GM19467 (cell line): ENCODE measurements at regions not wholly inside any gene's neighbourhood (a gene's known extent, or its start where the extent isn't known, plus 50 kb on each side); places are given as distances from the start of the nearest gene placed in this dataset.
A peak's percentile ranks its signal among the peaks of the same experiment; 100 is the strongest.

Source experiments
- ATAC-seq: cut with Tn5 transposase; IDR thresholded peaks from one replicate; pipeline ENCODE4 v1.9.1; 2021; ENCODE audit warnings: mild to moderate bottlenecking, moderate library complexity; ENCODE audit not compliant: unreplicated experiment

DNA sequence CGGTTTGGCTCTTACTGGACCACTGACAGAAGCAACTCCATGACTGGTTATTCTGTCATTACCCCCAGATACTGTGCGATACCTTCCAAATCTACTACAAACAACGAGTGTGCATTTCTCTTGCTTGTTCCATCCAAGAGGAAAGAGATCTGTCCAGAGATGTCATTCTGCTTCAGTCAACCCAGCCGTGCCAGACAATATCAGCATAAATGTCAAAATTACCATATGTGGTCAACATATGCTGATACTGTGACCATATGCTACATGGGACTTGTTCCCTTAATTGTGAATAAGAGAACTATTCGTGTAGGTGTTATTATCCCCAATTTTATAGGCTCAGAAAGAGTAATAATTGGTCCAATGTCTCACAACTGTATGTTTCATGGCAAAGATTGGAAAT, 143.2 kb upstream of the PRSS1 start:
- no peak for ATAC-seq

DNA sequence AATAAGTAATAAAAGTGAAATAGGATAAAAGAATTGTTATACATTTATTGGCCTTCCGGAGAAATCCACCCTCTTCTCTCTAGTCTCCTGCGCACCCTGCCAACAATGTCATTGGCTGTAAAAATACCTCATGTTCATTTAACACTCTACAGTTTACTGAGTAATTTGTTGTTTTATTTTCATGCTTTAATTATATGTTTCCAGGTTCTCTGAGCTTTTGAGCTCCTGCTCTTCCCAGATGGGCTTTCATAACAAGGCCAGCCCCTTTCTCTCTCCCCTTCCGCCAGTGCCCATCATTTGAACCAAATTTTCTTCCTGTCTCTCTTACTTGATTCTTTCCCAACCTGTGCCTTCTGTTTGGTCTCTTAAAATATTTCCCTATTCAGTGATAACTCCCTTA, 144.6 kb upstream of the PRSS1 start:
- no peak for ATAC-seq

DNA sequence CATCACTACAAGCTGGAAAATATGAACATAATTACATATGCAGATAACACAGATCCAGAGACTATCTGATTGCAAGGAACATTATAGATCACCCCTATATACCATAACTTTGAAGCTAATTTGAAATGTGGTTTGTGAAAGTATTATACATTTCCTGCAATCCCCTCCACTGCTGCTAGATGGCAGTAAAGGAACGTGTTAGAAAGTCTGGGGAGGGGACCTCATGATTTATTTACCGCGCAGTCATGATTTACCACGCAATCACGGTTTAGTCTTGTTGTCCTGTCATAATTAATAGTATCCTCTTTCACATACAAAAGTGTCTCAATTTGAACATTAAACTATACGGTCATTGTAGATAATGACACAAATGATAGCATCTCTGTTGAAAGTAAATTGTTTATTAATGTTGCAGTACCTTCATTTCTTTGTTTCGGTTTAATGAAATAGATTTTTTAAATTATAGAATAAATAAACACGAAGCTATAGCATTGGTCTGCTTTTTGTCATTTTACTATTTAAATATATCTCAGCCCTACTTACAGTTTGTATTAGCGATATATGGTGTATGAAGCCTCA, 145.3 kb upstream of the PRSS1 start:
- ATAC-seq = no peak

DNA sequence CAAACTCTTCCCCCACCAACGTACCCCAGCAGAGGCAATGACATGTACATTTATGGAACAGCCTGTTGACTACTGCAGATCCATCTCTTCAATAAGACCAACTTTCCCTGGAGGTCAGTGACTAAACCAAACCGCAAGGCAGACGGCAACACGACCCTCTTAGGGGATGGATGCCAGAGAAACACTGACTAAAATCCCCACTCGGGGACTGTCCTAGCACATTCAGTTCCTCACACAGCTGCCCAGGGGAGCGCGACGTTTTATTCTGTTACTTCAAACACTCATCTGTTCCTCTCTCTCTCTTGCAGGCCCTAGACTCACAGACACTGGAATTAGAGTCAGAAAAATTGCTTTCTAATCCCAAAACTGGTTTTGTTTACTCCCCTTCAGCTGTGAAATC, 146.5 kb upstream of the PRSS1 start:
- ATAC-seq = no peak

DNA sequence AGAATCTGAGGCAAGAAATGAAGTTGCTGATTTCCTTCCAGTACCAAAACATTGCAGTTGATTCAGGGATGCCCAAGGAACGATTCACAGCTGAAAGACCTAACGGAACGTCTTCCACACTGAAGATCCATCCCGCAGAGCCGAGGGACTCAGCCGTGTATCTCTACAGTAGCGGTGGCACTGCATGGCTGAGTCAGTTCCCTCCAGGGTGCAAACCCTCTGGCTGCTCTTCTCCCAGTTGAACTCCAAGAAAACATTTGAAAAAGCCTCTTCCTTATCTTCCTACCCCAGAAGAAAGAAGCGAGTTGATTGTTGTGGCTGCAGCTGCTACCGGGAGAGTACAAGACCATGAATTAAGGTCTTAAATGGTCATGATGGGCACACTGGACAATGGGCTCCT, 147.1 kb upstream of the PRSS1 start:
- no peak for ATAC-seq

DNA sequence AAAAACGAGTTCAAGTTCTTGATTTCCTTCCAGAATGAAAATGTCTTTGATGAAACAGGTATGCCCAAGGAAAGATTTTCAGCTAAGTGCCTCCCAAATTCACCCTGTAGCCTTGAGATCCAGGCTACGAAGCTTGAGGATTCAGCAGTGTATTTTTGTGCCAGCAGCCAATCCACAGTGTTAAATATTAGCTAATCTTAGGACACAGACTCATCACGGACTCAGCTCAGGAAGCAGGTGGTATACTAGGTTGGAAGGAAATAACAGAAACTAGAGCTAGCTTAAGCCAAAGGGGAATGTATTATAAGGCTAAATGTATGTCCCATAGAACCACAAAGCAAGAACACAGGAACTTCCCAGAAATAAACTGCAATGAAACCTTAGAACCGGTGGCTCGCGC, 151.0 kb upstream of the PRSS1 start:
- ATAC-seq = no peak

DNA sequence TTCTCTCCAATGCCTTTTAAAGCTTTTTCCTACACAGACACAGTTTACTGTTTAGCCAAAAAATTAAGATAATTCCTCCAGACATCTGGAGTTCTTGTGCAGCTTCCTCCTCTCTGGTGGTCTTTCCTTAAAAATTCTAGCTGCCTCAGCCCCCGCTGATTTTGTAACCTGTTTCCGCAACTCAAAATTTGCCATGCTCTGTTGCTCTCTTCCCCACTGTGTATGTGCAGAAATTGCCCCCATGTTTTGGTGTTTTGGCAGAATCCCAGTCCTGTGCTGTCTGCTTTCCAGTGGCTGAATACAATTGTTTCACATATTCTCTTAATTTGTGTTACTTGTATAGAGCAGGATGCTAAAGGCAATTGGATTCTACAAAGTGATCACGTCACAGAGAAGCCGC, 151.7 kb upstream of the PRSS1 start:
- ATAC-seq = no peak

DNA sequence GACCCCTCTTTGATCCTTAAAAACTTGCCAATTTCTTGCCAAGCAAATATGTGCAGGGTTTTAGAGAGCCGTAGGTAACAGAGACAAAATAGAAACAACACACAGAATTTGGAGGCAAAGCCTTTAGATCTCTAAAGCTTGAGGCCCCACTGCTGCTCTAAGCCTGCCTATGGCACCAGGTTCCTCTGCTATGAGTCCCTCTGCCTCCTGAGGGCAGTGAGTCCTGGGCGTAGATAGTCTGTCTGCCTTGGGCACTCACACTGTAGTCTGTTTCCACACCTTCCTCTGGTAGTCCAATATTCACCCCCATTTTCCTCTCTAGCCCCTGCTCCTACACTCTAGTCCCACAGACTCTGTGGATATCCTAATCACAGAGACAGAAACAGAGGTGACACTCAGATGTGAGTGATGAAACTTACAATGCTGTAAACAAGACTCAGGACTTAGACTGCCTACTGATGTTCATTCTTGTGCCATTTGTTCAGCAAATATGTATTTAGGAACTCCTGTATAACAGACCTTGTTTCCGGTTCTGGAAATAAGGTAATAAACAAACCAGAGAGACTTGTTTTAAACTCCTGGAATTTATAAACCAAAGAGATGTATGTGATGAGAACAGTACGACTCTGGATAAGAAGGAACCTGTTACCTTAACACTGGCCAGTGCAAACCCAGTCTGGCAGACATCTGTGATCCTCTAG, 153.3 kb upstream of the PRSS1 start:
- ATAC-seq = no peak

DNA sequence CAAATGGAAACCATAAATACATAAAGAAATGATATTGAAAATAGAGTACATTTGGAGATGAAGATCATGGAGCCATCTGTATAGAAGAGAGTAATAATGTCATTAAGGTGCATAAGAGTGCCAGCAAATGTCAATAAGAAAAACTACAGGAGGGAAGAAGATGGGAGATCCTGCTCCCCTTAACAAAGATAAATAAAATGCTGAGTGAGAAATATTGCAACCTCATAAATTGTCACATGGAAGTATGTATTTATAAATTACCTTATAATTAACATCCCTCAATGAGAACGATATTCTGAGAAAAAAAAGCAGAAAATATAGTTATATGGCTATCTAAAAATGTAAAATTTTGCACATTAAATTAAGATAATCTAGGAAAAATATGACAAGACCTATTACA, 155.2 kb upstream of the PRSS1 start:
- ATAC-seq = no peak

DNA sequence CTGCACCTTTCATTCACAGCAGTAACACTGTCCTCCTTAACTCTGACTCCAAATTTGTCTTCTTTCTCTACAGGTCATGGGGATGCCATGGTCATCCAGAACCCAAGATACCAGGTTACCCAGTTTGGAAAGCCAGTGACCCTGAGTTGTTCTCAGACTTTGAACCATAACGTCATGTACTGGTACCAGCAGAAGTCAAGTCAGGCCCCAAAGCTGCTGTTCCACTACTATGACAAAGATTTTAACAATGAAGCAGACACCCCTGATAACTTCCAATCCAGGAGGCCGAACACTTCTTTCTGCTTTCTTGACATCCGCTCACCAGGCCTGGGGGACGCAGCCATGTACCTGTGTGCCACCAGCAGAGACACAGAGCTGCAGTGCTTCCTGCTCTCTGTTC, 156.2 kb upstream of the PRSS1 start:
- ATAC-seq = no peak

DNA sequence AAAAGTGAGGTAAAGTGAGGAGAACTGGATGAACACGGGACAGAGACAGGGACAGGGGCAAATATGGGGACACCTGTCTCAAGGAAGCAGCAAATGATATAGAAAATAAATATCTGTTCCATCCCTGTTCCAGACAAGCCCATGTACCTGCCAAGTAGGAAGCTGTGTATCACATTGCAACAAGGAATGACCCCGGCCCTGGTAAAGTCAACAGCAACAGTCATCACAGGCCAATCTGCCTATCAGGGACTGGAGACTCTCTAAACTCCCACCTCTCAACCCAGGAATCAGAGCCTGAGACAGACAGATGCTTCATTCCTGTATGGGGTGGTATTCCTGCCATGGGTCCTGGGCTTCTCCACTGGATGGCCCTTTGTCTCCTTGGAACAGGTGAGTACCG, 156.6 kb upstream of the PRSS1 start:
- ATAC-seq = no peak

DNA sequence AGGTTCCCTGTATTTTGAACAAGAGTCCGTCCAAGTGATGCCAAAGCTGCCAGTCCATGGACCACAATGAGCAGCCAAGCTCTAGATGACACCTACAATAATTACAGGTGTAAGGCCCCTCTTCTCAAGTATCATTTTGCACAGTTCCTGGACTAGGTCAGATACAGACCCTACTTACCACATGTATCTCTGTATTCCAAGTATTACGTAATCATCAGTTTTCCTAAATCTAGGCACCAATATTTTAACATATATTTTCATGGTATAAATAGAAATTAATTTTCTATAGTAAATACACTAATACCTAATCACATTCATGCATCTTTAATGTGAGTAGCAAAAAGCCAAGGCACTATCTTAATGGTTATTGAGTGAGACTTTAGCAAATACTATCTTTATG, 157.0 kb upstream of the PRSS1 start:
- no peak for ATAC-seq

DNA sequence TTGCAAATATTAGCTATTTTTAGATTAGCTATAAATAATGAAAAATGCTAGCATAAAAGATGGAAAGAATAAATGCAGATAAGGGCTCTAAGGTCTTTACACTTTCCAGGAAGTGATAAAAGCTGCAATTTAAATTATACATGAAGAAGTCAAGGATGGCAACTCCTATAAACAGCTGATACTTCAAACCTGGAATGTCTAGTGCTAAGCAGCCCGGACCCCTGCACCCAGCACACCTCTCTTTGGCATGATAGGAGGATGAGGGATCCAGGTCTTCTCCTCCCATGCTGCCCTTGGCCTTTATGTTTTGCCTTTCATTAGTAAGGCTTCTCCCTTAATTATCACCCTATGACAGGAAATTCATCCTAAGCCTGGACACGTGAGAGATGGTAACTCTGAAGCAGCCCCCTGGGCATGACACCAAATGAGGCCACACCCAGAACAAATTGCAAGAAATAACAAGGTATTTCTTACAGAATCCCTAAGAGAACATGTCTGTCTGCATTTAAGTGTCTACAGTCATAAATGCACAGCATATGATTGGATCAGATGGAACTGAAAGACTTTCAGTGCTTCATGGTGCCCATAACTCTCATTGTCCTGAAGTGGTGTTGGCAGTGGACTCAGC, 158.3 kb upstream of the PRSS1 start:
- ATAC-seq = no peak

DNA sequence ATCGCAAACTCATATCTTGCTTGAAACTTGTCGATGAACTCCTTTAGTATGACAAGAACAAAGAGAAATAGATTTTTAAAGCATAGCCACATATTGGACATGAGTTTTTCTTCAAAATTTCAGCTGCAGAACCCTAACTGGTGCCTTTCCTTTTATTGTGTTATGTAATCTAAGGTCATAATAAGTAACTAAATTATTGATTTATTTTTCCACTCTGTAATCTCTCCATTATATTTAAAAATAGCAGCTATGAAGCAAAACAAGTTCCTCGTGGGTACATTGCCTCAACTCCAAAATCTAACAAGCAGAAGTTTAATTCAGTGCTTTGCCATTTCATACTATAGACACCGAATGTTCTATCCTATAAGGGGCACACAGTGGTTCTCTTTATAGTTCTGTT, 159.2 kb upstream of the PRSS1 start:
- no peak for ATAC-seq

DNA sequence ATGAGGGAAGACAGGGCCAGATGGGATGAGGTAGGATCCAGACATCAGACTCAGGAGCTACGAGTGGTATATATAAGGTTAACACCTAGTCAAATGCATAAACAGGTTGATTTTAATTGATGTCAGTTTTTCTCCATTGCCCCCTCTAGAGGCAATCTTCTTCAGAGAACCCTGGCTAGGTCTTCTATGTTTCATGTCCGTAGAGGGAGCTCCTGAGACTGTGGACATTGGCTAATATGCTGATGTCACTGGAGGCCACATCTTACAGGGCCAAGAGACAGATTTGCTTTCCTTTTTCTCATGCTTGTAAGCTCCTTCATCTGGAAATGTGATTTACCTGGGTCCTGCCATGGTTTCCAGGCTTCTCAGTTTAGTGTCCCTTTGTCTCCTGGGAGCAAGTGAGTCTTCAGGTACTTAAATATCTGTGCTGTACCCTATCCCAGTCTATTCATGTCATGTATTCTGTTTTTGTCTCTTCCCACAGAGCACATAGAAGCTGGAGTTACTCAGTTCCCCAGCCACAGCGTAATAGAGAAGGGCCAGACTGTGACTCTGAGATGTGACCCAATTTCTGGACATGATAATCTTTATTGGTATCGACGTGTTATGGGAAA, 161.6 kb upstream of the PRSS1 start:
- peak; percentile 89 for ATAC-seq

DNA sequence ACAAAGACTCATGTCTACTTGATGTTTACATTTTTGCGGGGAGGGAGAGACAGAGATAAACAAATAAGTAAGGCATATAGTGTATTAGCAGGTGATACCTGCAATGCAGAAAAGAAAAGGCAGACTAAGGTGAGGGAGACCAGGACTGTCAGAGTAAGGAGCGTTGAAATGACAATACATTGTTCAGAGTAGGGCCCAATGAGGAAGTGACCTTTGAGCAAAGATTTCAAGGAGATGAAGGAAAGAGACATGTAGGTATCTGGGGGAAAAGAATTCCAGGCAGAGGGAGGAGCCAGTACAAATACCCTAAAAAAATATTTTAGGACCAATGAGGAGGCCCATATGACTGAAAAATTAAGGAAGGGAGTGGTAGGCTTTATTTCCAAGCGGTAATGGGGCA, 162.7 kb upstream of the PRSS1 start:
- no peak for ATAC-seq

DNA sequence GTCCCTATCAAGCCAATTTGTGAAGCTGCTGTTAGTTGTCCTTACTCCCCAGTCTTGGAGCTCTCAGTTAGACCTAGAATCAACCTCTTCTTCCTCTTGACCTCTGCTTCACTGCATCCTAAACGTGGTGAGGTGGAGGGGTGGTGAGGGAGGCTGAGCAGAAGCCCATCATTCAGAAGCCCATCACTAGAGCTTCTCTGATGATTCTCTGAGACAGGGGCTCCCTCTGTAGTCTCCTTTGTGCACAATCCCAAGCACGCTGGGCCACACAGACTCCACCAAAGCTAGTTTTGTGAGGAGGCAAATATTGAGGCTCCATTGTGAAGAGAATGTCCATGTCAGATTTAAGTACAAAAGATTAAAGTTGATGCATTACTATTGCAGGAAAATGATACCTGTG, 163.8 kb upstream of the PRSS1 start:
- ATAC-seq = no peak

DNA sequence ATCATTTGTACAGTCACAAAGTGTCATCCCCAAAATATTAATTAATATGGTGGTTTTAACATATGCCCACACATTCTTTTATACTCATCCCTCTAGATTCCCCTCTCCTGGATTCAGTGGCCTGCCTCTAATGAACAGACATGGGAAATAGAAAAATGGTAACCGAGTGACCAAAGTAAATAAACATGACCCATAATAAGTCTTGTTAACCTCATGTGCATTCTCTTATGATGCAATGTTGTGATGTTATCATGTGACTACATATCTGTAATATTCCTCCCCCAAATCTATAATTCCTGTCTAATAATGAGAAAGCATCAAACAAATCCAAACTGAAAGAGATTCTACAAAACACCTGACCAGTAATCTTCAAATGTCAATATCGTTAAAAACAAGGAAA, 164.5 kb upstream of the PRSS1 start:
- no peak for ATAC-seq

DNA sequence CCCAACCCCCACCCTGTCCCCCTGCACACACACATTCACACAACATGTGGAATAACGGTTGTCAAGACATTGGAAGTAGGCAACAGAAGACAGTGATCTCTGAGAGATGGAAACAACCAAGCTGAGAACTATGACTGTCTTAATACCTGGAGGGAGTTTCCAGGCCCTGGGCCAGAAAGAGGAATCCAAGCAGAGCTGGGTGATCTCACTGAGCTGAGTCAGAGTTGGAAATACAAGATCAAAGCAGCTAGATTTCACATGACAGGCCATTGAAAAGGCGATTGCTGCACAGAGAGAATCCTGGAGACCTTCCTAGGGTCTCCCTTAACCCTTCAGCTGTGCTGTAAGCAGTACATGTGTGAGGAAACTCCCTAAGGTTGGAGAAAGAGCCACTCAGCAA, 165.8 kb upstream of the PRSS1 start:
- ATAC-seq = peak; percentile 30

DNA sequence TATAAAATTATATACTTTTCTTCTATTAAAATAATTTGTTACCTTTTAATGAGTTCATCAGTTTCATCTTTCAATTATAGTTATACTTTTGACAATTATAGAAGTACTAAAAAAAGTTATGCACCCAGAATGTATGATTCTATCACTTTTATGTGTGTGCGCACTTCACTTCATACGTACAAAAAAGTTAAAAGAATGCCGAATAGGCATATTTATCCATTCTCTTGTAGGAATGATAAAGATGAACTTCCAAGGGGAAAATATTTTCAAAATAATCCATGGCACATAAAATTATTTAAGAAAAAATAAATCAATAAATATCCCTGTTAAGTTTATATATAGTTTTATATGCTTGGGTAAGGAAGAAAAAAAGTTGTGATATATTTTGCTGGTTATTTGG, 166.9 kb upstream of the PRSS1 start:
- ATAC-seq = no peak

DNA sequence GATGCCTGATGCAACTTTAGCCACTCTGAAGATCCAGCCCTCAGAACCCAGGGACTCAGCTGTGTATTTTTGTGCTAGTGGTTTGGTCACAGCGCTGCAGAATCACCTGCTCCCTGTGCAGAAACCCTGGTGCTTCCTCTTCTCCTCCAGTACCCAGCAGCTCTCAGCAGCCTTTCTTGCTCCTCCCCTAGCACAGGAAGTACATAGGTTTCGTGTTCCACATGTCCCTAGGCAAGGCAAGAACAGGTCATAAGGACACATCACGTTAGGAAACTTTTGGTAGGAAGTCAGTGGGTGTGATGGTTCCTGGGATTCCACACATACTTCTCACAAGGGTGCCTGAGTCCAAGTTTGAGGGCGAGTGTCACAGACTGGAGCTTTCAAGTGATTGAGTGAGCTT, 167.9 kb upstream of the PRSS1 start:
- peak; percentile 80 for ATAC-seq

DNA sequence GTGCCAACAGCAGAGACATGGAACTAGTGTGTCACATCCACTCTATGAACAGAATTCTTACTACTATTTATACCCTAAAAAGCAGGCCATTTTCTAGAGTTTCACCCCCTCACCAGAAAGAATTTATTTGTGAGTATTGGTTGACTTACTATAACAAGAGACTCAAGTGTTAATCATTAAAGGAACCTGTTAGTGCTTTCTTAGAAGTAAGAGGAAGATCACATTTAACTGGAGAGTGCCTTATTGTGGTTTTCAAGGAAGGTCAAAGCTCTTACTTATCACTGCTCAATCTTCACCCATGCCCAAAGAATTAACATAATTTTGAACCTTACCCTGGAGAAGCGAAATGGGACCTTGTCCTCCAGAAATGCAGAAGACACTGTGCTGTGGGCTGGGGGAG, 169.3 kb upstream of the PRSS1 start:
- no peak for ATAC-seq
